ENCODE measurements at regions not wholly inside any gene's neighbourhood (a gene's known extent, or its start where the extent isn't known, plus 50 kb on each side); places are given as distances from the start of the nearest gene placed in this dataset.

DNA sequence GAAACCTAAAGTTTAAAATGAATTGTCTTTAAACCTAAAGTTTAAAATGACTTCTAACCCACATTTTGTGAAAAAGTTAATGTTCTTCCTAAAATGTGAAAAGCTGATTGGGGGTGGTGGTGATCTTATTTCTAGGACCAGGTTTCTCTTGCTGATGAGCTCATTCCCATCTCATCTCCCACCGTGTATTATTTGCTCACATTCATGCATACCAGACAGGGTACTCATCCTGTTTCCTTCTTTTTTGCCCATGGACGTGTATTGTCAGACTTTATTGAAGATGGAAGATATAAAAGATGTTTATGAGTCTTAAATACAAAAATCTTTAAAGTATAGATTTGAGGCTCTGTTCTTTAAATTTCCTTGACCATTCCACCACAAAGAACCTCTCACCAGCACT, 70.1 kb upstream of the MPHOSPH6 start (continued):
- TF ChIP-seq, protein P1, sequence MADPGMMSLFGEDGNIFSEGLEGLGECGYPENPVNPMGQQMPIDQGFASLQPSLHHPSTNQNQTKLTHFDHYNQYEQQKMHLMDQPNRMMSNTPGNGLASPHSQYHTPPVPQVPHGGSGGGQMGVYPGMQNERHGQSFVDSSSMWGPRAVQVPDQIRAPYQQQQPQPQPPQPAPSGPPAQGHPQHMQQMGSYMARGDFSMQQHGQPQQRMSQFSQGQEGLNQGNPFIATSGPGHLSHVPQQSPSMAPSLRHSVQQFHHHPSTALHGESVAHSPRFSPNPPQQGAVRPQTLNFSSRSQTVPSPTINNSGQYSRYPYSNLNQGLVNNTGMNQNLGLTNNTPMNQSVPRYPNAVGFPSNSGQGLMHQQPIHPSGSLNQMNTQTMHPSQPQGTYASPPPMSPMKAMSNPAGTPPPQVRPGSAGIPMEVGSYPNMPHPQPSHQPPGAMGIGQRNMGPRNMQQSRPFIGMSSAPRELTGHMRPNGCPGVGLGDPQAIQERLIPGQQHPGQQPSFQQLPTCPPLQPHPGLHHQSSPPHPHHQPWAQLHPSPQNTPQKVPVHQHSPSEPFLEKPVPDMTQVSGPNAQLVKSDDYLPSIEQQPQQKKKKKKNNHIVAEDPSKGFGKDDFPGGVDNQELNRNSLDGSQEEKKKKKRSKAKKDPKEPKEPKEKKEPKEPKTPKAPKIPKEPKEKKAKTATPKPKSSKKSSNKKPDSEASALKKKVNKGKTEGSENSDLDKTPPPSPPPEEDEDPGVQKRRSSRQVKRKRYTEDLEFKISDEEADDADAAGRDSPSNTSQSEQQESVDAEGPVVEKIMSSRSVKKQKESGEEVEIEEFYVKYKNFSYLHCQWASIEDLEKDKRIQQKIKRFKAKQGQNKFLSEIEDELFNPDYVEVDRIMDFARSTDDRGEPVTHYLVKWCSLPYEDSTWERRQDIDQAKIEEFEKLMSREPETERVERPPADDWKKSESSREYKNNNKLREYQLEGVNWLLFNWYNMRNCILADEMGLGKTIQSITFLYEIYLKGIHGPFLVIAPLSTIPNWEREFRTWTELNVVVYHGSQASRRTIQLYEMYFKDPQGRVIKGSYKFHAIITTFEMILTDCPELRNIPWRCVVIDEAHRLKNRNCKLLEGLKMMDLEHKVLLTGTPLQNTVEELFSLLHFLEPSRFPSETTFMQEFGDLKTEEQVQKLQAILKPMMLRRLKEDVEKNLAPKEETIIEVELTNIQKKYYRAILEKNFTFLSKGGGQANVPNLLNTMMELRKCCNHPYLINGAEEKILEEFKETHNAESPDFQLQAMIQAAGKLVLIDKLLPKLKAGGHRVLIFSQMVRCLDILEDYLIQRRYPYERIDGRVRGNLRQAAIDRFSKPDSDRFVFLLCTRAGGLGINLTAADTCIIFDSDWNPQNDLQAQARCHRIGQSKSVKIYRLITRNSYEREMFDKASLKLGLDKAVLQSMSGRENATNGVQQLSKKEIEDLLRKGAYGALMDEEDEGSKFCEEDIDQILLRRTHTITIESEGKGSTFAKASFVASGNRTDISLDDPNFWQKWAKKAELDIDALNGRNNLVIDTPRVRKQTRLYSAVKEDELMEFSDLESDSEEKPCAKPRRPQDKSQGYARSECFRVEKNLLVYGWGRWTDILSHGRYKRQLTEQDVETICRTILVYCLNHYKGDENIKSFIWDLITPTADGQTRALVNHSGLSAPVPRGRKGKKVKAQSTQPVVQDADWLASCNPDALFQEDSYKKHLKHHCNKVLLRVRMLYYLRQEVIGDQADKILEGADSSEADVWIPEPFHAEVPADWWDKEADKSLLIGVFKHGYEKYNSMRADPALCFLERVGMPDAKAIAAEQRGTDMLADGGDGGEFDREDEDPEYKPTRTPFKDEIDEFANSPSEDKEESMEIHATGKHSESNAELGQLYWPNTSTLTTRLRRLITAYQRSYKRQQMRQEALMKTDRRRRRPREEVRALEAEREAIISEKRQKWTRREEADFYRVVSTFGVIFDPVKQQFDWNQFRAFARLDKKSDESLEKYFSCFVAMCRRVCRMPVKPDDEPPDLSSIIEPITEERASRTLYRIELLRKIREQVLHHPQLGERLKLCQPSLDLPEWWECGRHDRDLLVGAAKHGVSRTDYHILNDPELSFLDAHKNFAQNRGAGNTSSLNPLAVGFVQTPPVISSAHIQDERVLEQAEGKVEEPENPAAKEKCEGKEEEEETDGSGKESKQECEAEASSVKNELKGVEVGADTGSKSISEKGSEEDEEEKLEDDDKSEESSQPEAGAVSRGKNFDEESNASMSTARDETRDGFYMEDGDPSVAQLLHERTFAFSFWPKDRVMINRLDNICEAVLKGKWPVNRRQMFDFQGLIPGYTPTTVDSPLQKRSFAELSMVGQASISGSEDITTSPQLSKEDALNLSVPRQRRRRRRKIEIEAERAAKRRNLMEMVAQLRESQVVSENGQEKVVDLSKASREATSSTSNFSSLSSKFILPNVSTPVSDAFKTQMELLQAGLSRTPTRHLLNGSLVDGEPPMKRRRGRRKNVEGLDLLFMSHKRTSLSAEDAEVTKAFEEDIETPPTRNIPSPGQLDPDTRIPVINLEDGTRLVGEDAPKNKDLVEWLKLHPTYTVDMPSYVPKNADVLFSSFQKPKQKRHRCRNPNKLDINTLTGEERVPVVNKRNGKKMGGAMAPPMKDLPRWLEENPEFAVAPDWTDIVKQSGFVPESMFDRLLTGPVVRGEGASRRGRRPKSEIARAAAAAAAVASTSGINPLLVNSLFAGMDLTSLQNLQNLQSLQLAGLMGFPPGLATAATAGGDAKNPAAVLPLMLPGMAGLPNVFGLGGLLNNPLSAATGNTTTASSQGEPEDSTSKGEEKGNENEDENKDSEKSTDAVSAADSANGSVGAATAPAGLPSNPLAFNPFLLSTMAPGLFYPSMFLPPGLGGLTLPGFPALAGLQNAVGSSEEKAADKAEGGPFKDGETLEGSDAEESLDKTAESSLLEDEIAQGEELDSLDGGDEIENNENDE (IDR thresholded peaks at IDR 0.05; ENCODE audit: insufficient replicate concordance, low read length) = no peak
- TF ChIP-seq, protein P2, sequence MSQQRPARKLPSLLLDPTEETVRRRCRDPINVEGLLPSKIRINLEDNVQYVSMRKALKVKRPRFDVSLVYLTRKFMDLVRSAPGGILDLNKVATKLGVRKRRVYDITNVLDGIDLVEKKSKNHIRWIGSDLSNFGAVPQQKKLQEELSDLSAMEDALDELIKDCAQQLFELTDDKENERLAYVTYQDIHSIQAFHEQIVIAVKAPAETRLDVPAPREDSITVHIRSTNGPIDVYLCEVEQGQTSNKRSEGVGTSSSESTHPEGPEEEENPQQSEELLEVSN (IDR thresholded peaks at IDR 0.05) = no peak
- TF ChIP-seq SP1 (IDR thresholded peaks at IDR 0.05; ENCODE audit: low read depth, low read length) (no peak), SP4 (IDR thresholded peaks at IDR 0.05; ENCODE audit: low read length) (no peak), CBX5 (IDR thresholded peaks at IDR 0.05; ENCODE audit: low read depth, low read length) (no peak), NRF1 (IDR thresholded peaks at IDR 0.05; ENCODE audit: low read depth, low read length) (no peak), TBP (IDR thresholded peaks at IDR 0.05; ENCODE audit: low read depth, low read length) (no peak), RNF2 (IDR thresholded peaks at IDR 0.05; ENCODE audit: borderline replicate concordance, low read depth, low read length, missing control alignments, poor library complexity, severe bottlenecking) (no peak)
- TF ChIP-seq, protein P3, sequence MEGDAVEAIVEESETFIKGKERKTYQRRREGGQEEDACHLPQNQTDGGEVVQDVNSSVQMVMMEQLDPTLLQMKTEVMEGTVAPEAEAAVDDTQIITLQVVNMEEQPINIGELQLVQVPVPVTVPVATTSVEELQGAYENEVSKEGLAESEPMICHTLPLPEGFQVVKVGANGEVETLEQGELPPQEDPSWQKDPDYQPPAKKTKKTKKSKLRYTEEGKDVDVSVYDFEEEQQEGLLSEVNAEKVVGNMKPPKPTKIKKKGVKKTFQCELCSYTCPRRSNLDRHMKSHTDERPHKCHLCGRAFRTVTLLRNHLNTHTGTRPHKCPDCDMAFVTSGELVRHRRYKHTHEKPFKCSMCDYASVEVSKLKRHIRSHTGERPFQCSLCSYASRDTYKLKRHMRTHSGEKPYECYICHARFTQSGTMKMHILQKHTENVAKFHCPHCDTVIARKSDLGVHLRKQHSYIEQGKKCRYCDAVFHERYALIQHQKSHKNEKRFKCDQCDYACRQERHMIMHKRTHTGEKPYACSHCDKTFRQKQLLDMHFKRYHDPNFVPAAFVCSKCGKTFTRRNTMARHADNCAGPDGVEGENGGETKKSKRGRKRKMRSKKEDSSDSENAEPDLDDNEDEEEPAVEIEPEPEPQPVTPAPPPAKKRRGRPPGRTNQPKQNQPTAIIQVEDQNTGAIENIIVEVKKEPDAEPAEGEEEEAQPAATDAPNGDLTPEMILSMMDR (IDR thresholded peaks at IDR 0.05; ENCODE audit: control extremely low read depth in 1 of 3, insufficient read depth in 1 of 3, low read depth in 1 of 3, low read length in 3 of 3) = no peak

All from H1 (cell line).